Lower leg skin (tissue), 4 donors: ENCODE measurements at regions not wholly inside any gene's neighbourhood (a gene's known extent, or its start where the extent isn't known, plus 50 kb on each side); places are given as distances from the start of the nearest gene placed in this dataset.

Experiments
- DNase-seq, 2 donors: peaks; one replicate each; pipeline ENCODE4 v3.0.0-alpha.2; 2019; ENCODE audit warnings: low spot score in 2 of 2
- H3K4me3 ChIP-seq: fragments of 200-600 bp; sonication (generic); 2 replicates; pipeline ENCODE4 v1.5.1; 2017; ENCODE audit warnings: mild to moderate bottlenecking, low read depth; ENCODE audit not compliant: poor library complexity, severe bottlenecking
- CTCF ChIP-seq, 3 donors: fragments of 450-650 bp; IDR thresholded peaks; one replicate each; pipeline ENCODE4 v1.5.1; 2016; ENCODE audit warnings: antibody characterized with exemption in 3 of 3, mild to moderate bottlenecking in 3 of 3, moderate library complexity in 2 of 3
- POLR2A ChIP-seq, 2 donors: fragments of 450-650 bp; IDR thresholded peaks; one replicate each; pipeline ENCODE4 v1.6.1; 2016 to 2017; ENCODE audit warnings: antibody characterized with exemption in 2 of 2, mild to moderate bottlenecking in 1 of 2, moderate library complexity in 1 of 2
- WGBS, 2 donors: methylation state at CpG; one replicate each; pipeline ENCODE4 v1.1.5; 2018; 5-methylcytosine and 5-hydroxymethylcytosine counted together
- intact Hi-C: fragments of 100-400 bp; cut with DNase I; formaldehyde crosslinking; loops from one replicate; pipeline ENCODE4 v1.15.0; 2023; ENCODE audit warnings: low total_unique reads

DNA sequence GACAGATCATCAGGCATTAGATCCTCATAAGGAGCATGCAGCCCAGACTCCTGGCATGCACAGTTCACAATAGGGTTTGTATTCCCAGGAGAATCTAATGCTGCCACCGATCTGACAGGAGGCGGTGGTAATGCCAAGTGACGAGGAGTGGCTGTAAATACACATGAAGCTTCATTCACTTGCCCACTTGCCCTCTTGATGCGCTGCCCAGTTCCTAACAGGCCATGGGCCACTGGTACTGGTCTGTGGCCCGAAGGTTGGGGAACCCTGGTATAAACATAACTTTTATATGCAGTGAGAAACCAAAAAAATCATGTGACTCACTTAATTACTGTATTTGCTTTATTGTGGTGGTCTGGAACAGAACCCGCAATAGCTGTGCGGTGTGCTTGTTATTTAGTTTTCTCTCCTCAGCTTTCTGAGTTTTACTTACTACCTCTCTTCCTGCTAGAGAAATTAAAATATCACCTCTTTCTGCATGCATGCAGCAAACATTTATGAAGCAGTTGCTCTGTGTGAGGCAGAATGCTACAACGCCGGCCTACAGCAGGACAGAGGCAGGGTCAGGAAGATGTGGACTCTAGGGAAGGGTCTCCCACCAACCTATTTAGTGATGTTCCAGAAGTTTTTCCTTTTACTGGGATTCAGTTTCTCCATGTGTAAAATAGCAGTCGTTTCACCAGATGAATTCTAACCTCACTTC lies 151.3 kb downstream of the MAF start:
- DNase-seq, result no peak
- no peak overlapping the region for H3K4me3 ChIP-seq
- WGBS, 2 donors, result 90 to 93% methylated on average over 10 of the region's 10 CpGs
- intact Hi-C loops, result no loop called here
- TF ChIP-seq CTCF (IDR thresholded peaks at IDR 0.05), result no peak
- TF ChIP-seq POLR2A (IDR thresholded peaks at IDR 0.05), result no peak

DNA sequence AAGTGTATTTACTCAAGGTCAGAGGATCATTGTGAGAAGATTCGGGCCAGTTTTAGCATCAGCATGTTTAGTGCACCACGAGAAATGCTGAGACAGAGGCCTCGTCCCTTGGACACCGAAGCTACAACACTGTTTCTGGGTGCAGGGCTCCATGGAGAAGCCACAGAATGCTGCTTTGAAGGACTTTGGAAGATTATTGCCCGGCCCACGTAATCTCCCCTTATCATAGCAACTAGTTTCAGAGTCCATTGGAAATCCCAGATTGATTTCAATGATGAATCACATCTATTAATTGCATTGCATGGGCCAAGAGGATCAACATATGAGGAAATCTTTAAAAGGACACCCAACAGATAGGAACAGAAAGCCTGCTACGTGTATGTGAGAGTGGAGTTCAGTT lies 156.0 kb downstream of the MAF start:
- no peak overlapping the region for H3K4me3 ChIP-seq
- TF ChIP-seq POLR2A (IDR thresholded peaks at IDR 0.05), result no peak
- DNase-seq, result no peak
- WGBS, 2 donors, result 93 to 94% methylated on average over 7 of the region's 7 CpGs
- intact Hi-C loops, result no loop called here

DNA sequence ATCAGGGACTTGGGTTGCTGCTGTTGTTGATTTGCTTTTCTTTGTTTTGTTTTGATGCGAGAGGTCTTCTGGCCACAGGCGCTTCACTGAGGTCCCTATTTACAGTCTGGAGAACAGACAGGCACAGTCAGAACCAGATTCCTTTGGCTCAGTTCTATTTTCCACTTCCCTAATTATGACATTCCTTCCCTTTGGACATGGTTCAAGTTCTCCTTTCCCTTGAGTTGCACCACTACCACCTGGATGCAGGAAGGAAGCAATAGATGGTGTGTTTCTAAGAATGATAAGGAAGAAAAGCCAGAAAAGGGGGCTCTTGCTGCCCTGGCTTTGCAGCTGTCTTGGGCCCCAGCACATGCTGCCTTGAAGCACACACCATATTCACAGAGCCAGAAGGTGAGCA lies 160.6 kb downstream of the MAF start:
- no peak for DNase-seq
- TF ChIP-seq POLR2A (IDR thresholded peaks at IDR 0.05), result no peak
- TF ChIP-seq CTCF (IDR thresholded peaks at IDR 0.05), result no peak
- intact Hi-C loops, result no loop called here
- no peak overlapping the region for H3K4me3 ChIP-seq
- 72 to 86% methylated on average over 2 of the region's 2 CpGs for WGBS, 2 donors

DNA sequence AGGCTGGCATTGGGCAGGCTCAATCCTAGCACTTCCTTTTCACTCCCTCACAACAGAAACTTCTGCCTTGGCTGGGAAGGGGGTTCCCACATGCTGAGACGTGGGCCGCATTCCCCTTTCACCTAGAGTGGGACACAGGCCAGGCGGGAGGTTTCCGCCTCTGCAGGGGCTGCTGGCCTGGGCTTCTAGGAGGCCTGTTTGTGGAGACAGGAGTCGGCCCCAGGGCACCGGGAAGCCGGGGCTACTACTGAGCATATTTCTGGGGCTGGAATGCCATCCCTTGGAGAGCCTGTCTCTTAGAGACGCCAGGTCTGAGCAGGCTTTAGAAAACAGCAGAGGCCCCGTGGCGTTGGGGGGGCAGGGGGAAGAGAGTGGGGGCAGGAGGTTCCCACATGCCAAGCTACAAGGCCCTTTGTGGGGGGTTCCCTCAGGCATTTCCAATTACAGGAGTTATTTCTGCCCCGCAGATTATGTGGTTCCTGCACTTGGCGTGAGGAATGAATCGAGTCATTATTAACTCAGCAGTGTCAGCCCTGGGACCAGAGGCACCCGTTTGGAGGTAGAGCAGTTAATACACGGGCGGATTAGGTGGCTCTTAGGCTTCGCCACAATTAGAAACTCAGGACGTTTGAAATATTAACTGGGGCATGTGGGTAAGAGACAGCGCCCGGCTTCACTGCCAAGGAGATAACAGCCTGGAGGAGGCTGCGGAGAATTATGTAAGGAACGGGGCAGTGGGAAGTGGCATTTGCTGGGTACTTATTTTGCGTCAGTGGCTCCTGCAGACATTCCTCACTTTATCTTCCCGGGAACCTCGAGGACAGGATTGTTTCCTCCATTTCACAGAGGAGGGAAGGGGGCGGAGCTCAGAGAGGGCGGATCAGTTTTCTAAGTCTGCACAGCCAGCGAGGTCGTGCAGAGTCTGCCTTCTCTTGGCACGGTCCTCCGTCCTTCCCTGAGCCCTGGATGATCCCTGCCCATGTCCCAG lies 162.5 kb downstream of the MAF start:
- H3K4me3 ChIP-seq, result no peak overlapping the region
- 29 to 34% methylated on average over 28 to 30 of the region's 31 CpGs for WGBS, 2 donors
- no peak for TF ChIP-seq CTCF (IDR thresholded peaks at IDR 0.05)
- TF ChIP-seq POLR2A (IDR thresholded peaks at IDR 0.05), result no peak
- DNase-seq, result no peak
- intact Hi-C loops, result no loop called here

DNA sequence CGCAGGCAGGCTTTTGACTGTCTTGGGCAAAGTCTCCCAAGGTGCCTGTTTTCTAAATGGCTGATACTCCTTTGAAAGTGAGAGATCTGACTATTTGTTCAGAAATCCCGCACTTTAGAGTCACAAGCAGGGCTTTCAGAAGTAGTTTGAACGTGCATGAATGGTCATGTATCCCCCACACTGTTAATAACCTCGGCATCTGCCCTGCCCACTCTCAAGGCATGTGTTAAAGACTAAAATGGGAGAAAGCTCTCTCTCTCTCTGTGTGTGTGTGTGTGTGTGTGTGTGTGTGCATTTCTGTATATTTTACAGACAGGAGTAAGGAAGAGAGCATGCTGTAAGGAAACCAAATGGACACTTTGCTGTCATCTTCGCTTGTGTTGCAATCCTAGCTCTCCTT lies 163.7 kb downstream of the MAF start:
- WGBS, 2 donors, result 90 to 94% methylated on average over 5 of the region's 5 CpGs
- DNase-seq, result no peak
- TF ChIP-seq CTCF (IDR thresholded peaks at IDR 0.05) (no peak), POLR2A (IDR thresholded peaks at IDR 0.05) (no peak)
- intact Hi-C loops, result no loop called here
- H3K4me3 ChIP-seq, result no peak overlapping the region

- intact Hi-C loops, result no loop called here
- DNase-seq, result no peak
- WGBS, 2 donors, result 94 to 95% methylated on average over 8 of the region's 8 CpGs
- no peak for TF ChIP-seq POLR2A (IDR thresholded peaks at IDR 0.05)
- TF ChIP-seq CTCF (IDR thresholded peaks at IDR 0.05), result no peak
- no peak overlapping the region for H3K4me3 ChIP-seq
Observed at GRCh38 chr16:79434771-79435170, 165.8 kb downstream of the MAF start.
